Caco-2 (cell line): ENCODE measurements at regions not wholly inside any gene's neighbourhood (a gene's known extent, or its start where the extent isn't known, plus 50 kb on each side); places are given as distances from the start of the nearest gene placed in this dataset.

ENCODE experiments used
- BruUV-seq: library from RNA; stranded (reverse); fragments of 400-500 nt; replicated peaks from 2 replicates; lab custom pipeline; 2021; lab: Mats Ljungman, UMichigan
- CTCF ChIA-PET: fragments of 300-600 bp; sonication (Branson Sonifier 250); formaldehyde crosslinking; loops from one replicate; lab custom pipeline; 2022; ENCODE audit warnings: antibody characterized with exemption; lab: Charles Lee
- POLR2A ChIA-PET: fragments of 300-600 bp; sonication (Branson Sonifier 250); formaldehyde crosslinking; loops from one replicate; lab custom pipeline; 2022; ENCODE audit warnings: antibody characterized with exemption; lab: Charles Lee
- DNase-seq, 2 experiments: peaks; one replicate each; pipeline versions ENCODE4 v3.0.0 to v3.0.0-alpha.2; 2020 to 2022
- H3K27me3 ChIP-seq: replicated peaks from 2 replicates; pipeline ENCODE4 v1.6.0; 2011; ENCODE audit warnings: low read length; ENCODE audit not compliant: control insufficient read depth, insufficient read depth
- H3K36me3 ChIP-seq: 2 replicates; pipeline ENCODE4 v1.5.1; 2011; ENCODE audit warnings: low read length; ENCODE audit not compliant: control insufficient read depth, insufficient read depth
- H3K4me1 ChIP-seq: fragments of 250-450 bp; sonication (Bioruptor Pico); 2 replicates; pipeline ENCODE4 v1.5.1; 2020; ENCODE audit warnings: mild to moderate bottlenecking
- H3K4me3 ChIP-seq: 2 replicates; pipeline ENCODE4 v1.5.1; 2011; ENCODE audit warnings: low read depth, mild to moderate bottlenecking, control low read depth, low read length
- H3K9me3 ChIP-seq: fragments of 250-450 bp; sonication (Bioruptor Pico); 2 replicates; pipeline ENCODE4 v1.5.1; 2020; ENCODE audit warnings: mild to moderate bottlenecking, moderate library complexity
- H3K27ac Mint-ChIP-seq: one replicate; pipeline ENCODE4 v1.8.0; 2022; ENCODE audit warnings: mixed read lengths; ENCODE audit not compliant: unreplicated experiment
- H3K27me3 Mint-ChIP-seq: one replicate; pipeline ENCODE4 v1.8.0; 2022; ENCODE audit warnings: mixed read lengths; ENCODE audit not compliant: insufficient read depth, unreplicated experiment
- H3K36me3 Mint-ChIP-seq: one replicate; pipeline ENCODE4 v1.8.0; 2022; ENCODE audit warnings: mild to moderate bottlenecking, mixed read lengths; ENCODE audit not compliant: insufficient read depth, unreplicated experiment
- H3K4me1 Mint-ChIP-seq: one replicate; pipeline ENCODE4 v1.8.0; 2022; ENCODE audit warnings: low read depth, mixed read lengths; ENCODE audit not compliant: unreplicated experiment
- H3K4me3 Mint-ChIP-seq: one replicate; pipeline ENCODE4 v1.8.0; 2022; ENCODE audit warnings: mild to moderate bottlenecking, moderate library complexity, mixed read lengths; ENCODE audit not compliant: unreplicated experiment
- H3K9me3 Mint-ChIP-seq: one replicate; pipeline ENCODE4 v1.8.0; 2022; ENCODE audit warnings: mixed read lengths; ENCODE audit not compliant: unreplicated experiment
- intact Hi-C: fragments of 100-400 bp; cut with micrococcal nuclease; formaldehyde crosslinking; loops from one replicate; pipeline ENCODE4 v1.10.0; 2022; ENCODE audit not compliant: unreplicated experiment
- TF ChIP-seq, protein P1 (sequence below), 2 experiments: fragments of 200-600 bp in 1 of 2; IDR thresholded peaks; 1 replicate in 1 of 2; 2 replicates in 1 of 2; pipeline versions ENCODE4 v1.5.1 to v1.8.0; 2011 to 2022; ENCODE audit warnings: antibody characterized with exemption in 1 of 2, control low read depth in 1 of 2, inconsistent platforms in 1 of 2, low read depth in 1 of 2, low read length in 1 of 2, mild to moderate bottlenecking in 1 of 2, moderate library complexity in 1 of 2; ENCODE audit not compliant: insufficient read depth in 1 of 2, severe bottlenecking in 1 of 2, unreplicated experiment in 1 of 2

DNA sequence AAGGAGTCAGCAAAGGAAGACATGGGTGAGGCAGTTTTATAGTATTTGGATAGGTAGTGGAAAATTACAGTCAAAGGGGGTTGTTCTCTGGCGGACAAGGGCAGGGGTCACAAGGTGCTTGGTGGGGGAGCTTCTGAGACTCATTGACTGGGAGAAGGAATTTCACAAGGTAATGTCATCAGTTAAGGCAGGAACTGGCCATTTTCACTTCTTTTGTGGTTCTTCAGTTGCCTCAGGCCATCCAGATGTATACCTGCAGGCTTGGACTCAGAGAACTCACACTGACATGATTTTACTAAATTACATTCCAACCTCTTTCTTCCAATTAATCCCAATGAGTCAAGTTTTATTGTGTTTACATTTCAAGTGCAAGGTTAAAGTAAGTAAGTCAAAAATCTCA, 240.5 kb upstream of the API5 start:
- Histone ChIP-seq H3K9me3 (no peaks in the 10 kb centered on the region), H3K36me3 (no peaks in the 10 kb centered on the region), H3K4me3 (no peak overlapping the region), H3K27me3 (no peaks in the 10 kb centered on the region), H3K4me1 (peaks cover 11% of the 10 kb centered on the region; the same call in 1 of the 2 replicates)
- Mint-ChIP-seq H3K4me3 (no peak overlapping the region), H3K36me3 (no peaks in the 10 kb centered on the region), H3K4me1 (peaks cover 5% of the 10 kb centered on the region), H3K27ac (no peak overlapping the region), H3K9me3 (no peaks in the 10 kb centered on the region), H3K27me3 (no peaks in the 10 kb centered on the region)
- intact Hi-C loops: loop anchor here (1.0 kb wide), 1 partner anchor 65 kb away; no protein-coding TSS in a partner anchor
- TF ChIP-seq, protein P1, sequence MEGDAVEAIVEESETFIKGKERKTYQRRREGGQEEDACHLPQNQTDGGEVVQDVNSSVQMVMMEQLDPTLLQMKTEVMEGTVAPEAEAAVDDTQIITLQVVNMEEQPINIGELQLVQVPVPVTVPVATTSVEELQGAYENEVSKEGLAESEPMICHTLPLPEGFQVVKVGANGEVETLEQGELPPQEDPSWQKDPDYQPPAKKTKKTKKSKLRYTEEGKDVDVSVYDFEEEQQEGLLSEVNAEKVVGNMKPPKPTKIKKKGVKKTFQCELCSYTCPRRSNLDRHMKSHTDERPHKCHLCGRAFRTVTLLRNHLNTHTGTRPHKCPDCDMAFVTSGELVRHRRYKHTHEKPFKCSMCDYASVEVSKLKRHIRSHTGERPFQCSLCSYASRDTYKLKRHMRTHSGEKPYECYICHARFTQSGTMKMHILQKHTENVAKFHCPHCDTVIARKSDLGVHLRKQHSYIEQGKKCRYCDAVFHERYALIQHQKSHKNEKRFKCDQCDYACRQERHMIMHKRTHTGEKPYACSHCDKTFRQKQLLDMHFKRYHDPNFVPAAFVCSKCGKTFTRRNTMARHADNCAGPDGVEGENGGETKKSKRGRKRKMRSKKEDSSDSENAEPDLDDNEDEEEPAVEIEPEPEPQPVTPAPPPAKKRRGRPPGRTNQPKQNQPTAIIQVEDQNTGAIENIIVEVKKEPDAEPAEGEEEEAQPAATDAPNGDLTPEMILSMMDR (IDR thresholded peaks at IDR 0.05; ENCODE audit: insufficient read depth in 1 of 2, low read depth in 1 of 2, low read length in 1 of 2, severe bottlenecking in 1 of 2, unreplicated experiment in 1 of 2): no peak
- BruUV-seq: no TSS peak
- DNase-seq: peak; percentile 61 to 73
- ChIA-PET POLR2A (no interaction called here), CTCF (no interaction called here)

GRCh38 chr11:43072096-43072495, 239.7 kb upstream of the API5 start:
- intact Hi-C loops: no loop called here
- DNase-seq: no peak
- no peaks in the 10 kb centered on the region for H3K27me3 ChIP-seq
- no peak overlapping the region for H3K4me3 Mint-ChIP-seq
- H3K4me1 ChIP-seq: peaks cover 11% of the 10 kb centered on the region; the same call in 1 of the 2 replicates
- H3K27me3 Mint-ChIP-seq: no peaks in the 10 kb centered on the region
- POLR2A ChIA-PET: no interaction called here
- H3K36me3 Mint-ChIP-seq: no peaks in the 10 kb centered on the region
- TF ChIP-seq, protein P1 (IDR thresholded peaks at IDR 0.05; ENCODE audit: insufficient read depth in 1 of 2, low read depth in 1 of 2, low read length in 1 of 2, severe bottlenecking in 1 of 2, unreplicated experiment in 1 of 2): no peak
- no TSS peak for BruUV-seq
- peaks cover 5% of the 10 kb centered on the region for H3K4me1 Mint-ChIP-seq
- H3K36me3 ChIP-seq: no peaks in the 10 kb centered on the region
- H3K9me3 Mint-ChIP-seq: no peaks in the 10 kb centered on the region
- no peak overlapping the region for H3K4me3 ChIP-seq
- H3K9me3 ChIP-seq: no peaks in the 10 kb centered on the region
- CTCF ChIA-PET: no interaction called here
- peak overlapping the region; percentile 28 for H3K27ac Mint-ChIP-seq

- POLR2A ChIA-PET: no interaction called here
- Mint-ChIP-seq H3K27ac (no peak overlapping the region), H3K9me3 (no peaks in the 10 kb centered on the region), H3K4me3 (no peak overlapping the region), H3K36me3 (no peaks in the 10 kb centered on the region), H3K27me3 (no peaks in the 10 kb centered on the region), H3K4me1 (peaks cover 5% of the 10 kb centered on the region)
- intact Hi-C loops: no loop called here
- BruUV-seq: no TSS peak
- TF ChIP-seq, protein P1 (IDR thresholded peaks at IDR 0.05; ENCODE audit: insufficient read depth in 1 of 2, low read depth in 1 of 2, low read length in 1 of 2, severe bottlenecking in 1 of 2, unreplicated experiment in 1 of 2): no peak
- Histone ChIP-seq H3K4me1 (peaks cover 11% of the 10 kb centered on the region; the same call in 1 of the 2 replicates), H3K9me3 (no peaks in the 10 kb centered on the region), H3K27me3 (no peaks in the 10 kb centered on the region), H3K36me3 (no peaks in the 10 kb centered on the region), H3K4me3 (no peak overlapping the region)
- no peak for DNase-seq
- CTCF ChIA-PET: no interaction called here
These were observed 238.9 kb upstream of the API5 start for GRCh38 chr11:43072911-43073310.
